Stomach (tissue), 4 donors: ENCODE measurements at regions not wholly inside any gene's neighbourhood (a gene's known extent, or its start where the extent isn't known, plus 50 kb on each side); places are given as distances from the start of the nearest gene placed in this dataset.

Source experiments
- POLR2A ChIP-seq, 4 donors: fragments of 450-650 bp; IDR thresholded peaks; one replicate each; pipeline ENCODE4 v1.6.1; 2016; ENCODE audit warnings: antibody characterized with exemption in 4 of 4, control low read depth in 2 of 4, mild to moderate bottlenecking in 1 of 4, moderate library complexity in 1 of 4
- POLR2AphosphoS5 ChIP-seq, 3 donors: sonication (generic); formaldehyde crosslinking; IDR thresholded peaks; one replicate each; pipeline ENCODE4 v1.6.1; 2016; ENCODE audit warnings: antibody characterized with exemption in 3 of 3
- TF ChIP-seq, protein P1 (sequence below), 7 experiments: fragments of 450-650 bp in 4 of 7; fragments of 200-600 bp in 3 of 7; sonication (generic) in 3 of 7; IDR thresholded peaks; one replicate each; pipeline ENCODE4 v1.5.1; 2016 to 2019; ENCODE audit warnings: antibody characterized with exemption in 7 of 7, control low read depth in 2 of 7, mild to moderate bottlenecking in 1 of 7

DNA sequence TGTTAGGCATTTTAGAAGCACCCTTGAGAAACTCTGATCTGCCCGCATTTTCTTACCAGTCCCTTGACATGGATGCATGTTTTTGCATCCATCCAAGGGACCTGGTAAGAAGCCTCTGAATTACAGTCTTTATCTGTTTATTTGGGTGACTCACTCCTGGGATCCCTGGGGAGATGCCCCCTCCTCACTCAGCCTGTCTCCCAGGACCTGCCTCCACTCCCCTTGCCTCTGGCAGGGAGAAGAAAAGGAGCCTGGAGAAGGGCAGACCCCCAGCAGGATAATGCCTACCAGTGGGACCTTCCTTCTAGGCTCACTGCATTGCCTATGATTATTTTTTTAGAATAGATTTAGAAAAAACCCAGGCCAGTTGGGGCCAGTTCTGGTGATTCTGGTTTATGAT lies 329.4 kb downstream of the PTTG2 start:
- TF ChIP-seq POLR2AphosphoS5 (IDR thresholded peaks at IDR 0.05) (no peak), POLR2A (IDR thresholded peaks at IDR 0.05) (no peak)
- TF ChIP-seq, protein P1, sequence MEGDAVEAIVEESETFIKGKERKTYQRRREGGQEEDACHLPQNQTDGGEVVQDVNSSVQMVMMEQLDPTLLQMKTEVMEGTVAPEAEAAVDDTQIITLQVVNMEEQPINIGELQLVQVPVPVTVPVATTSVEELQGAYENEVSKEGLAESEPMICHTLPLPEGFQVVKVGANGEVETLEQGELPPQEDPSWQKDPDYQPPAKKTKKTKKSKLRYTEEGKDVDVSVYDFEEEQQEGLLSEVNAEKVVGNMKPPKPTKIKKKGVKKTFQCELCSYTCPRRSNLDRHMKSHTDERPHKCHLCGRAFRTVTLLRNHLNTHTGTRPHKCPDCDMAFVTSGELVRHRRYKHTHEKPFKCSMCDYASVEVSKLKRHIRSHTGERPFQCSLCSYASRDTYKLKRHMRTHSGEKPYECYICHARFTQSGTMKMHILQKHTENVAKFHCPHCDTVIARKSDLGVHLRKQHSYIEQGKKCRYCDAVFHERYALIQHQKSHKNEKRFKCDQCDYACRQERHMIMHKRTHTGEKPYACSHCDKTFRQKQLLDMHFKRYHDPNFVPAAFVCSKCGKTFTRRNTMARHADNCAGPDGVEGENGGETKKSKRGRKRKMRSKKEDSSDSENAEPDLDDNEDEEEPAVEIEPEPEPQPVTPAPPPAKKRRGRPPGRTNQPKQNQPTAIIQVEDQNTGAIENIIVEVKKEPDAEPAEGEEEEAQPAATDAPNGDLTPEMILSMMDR (IDR thresholded peaks at IDR 0.05) = no peak
